Natural killer cell (primary cell): ENCODE measurements at regions not wholly inside any gene's neighbourhood (a gene's known extent, or its start where the extent isn't known, plus 50 kb on each side); places are given as distances from the start of the nearest gene placed in this dataset.

ENCODE experiments used
- ATAC-seq, 3 donors: fragments of 150-1000 bp in 2 of 3; fragments of 200-7000 bp in 1 of 3; cut with Tn5 transposase; 1 replicate in 1 of 3; 2 replicates in 2 of 3; pipeline ENCODE4 v1.10.0; 2021; ENCODE audit warnings: mild to moderate bottlenecking in 2 of 3, moderate library complexity in 2 of 3
- DNase-seq, 2 donors: peaks; one replicate each; pipeline versions ENCODE4 v3.0.0 to v3.0.0-alpha.2; 2013 to 2021; ENCODE audit warnings: mixed read lengths in 1 of 2
- H3K27ac ChIP-seq: one replicate; pipeline ENCODE4 v1.5.1; 2013; ENCODE audit warnings: mild to moderate bottlenecking, low read length
- H3K27me3 ChIP-seq: one replicate; pipeline ENCODE4 v1.6.1; 2013; ENCODE audit warnings: low read length; ENCODE audit not compliant: control insufficient read depth, insufficient read depth
- H3K36me3 ChIP-seq: one replicate; pipeline ENCODE4 v1.6.1; 2013; ENCODE audit warnings: low read length; ENCODE audit not compliant: control insufficient read depth, insufficient read depth
- H3K4me1 ChIP-seq: one replicate; pipeline ENCODE4 v1.6.1; 2013; ENCODE audit warnings: low read length; ENCODE audit not compliant: control insufficient read depth, insufficient read depth
- H3K4me3 ChIP-seq: one replicate; pipeline ENCODE4 v1.5.1; 2013; ENCODE audit warnings: low read length
- H3K9me3 ChIP-seq: one replicate; pipeline ENCODE4 v1.6.1; 2013; ENCODE audit warnings: low read length; ENCODE audit not compliant: control insufficient read depth, insufficient read depth
- H3K27ac Mint-ChIP-seq, 2 donors: one replicate each; pipeline ENCODE4 v1.8.0; 2022; ENCODE audit warnings: mild to moderate bottlenecking in 2 of 2, mixed read lengths in 2 of 2, moderate library complexity in 1 of 2
- H3K27me3 Mint-ChIP-seq, 2 donors: one replicate each; pipeline ENCODE4 v1.8.0; 2022; ENCODE audit warnings: low read depth in 2 of 2, mixed read lengths in 2 of 2
- H3K36me3 Mint-ChIP-seq: one replicate; pipeline ENCODE4 v1.8.0; 2022; ENCODE audit warnings: mixed read lengths
- H3K4me1 Mint-ChIP-seq, 2 donors: one replicate each; pipeline ENCODE4 v1.8.0; 2022; ENCODE audit warnings: mixed read lengths in 2 of 2
- H3K4me3 Mint-ChIP-seq: one replicate; pipeline ENCODE4 v1.8.0; 2022; ENCODE audit warnings: mild to moderate bottlenecking, moderate library complexity, mixed read lengths
- H3K9me3 Mint-ChIP-seq, 2 donors: one replicate each; pipeline ENCODE4 v1.8.0; 2022; ENCODE audit warnings: mixed read lengths in 2 of 2
- CTCF ChIP-seq: fragments of 200-600 bp; IDR thresholded peaks from one replicate; pipeline ENCODE4 v1.8.0; 2022; ENCODE audit warnings: antibody characterized with exemption
- WGBS: methylation state at CpG from one replicate; pipeline ENCODE4 v1.1.7; 2013; ENCODE audit warnings: missing lambda C conversion rate; ENCODE audit not compliant: insufficient coverage; 5-methylcytosine and 5-hydroxymethylcytosine counted together
- intact Hi-C: fragments of 100-400 bp; cut with micrococcal nuclease; formaldehyde crosslinking; loops from one replicate; pipeline ENCODE4 v1.14.2; 2022

- no peak for ATAC-seq
Observed at GRCh38 chr7:85823396-85824080, 636.7 kb upstream of the SEMA3D start.

GRCh38 chr7:85821926-85822325, 635.1 kb upstream of the SEMA3D start:
- ATAC-seq (no peak), DNase-seq (no peak)
- Histone ChIP-seq H3K9me3 (peaks cover 7% of the 10 kb centered on the region), H3K27me3 (no peaks in the 10 kb centered on the region), H3K36me3 (no peaks in the 10 kb centered on the region), H3K4me3 (no peak overlapping the region), H3K4me1 (no peaks in the 10 kb centered on the region), H3K27ac (no peak overlapping the region)
- no peaks in the 10 kb centered on the region for H3K4me1 Mint-ChIP-seq
- no peaks in the 10 kb centered on the region for H3K27me3 Mint-ChIP-seq
- no peak overlapping the region for H3K4me3 Mint-ChIP-seq
- WGBS: 81% methylated on average over 4 of the region's 4 CpGs
- H3K36me3 Mint-ChIP-seq: no peaks in the 10 kb centered on the region
- no peak for TF ChIP-seq CTCF
- intact Hi-C loops: no loop called here
- H3K9me3 Mint-ChIP-seq: peaks cover 9% of the 10 kb centered on the region in 2 donors
- H3K27ac Mint-ChIP-seq: no peak overlapping the region

More at GRCh38 chr7:85823396-85824080, 636.7 kb upstream of the SEMA3D start:
- no peak overlapping the region for H3K4me3 ChIP-seq
- H3K9me3 Mint-ChIP-seq: peaks cover 4 to 7% of the 10 kb centered on the region in 2 donors
- no peaks in the 10 kb centered on the region for H3K27me3 Mint-ChIP-seq
- intact Hi-C loops: no loop called here
- H3K27ac ChIP-seq: no peak overlapping the region
- H3K4me1 ChIP-seq: no peaks in the 10 kb centered on the region
- H3K4me3 Mint-ChIP-seq: no peak overlapping the region
- WGBS: 90% methylated on average over 4 of the region's 8 CpGs
- H3K4me1 Mint-ChIP-seq: no peaks in the 10 kb centered on the region
- no peaks in the 10 kb centered on the region for H3K27me3 ChIP-seq
- H3K9me3 ChIP-seq: peaks cover 7% of the 10 kb centered on the region
- no peaks in the 10 kb centered on the region for H3K36me3 ChIP-seq
- H3K36me3 Mint-ChIP-seq: no peaks in the 10 kb centered on the region
- TF ChIP-seq CTCF: no peak
- DNase-seq: no peak
- no peak overlapping the region for H3K27ac Mint-ChIP-seq

- intact Hi-C loops: no loop called here
- no peak for ATAC-seq
Observed at GRCh38 chr7:85820702-85821443, 634.0 kb upstream of the SEMA3D start.

More at GRCh38 chr7:85820702-85821443, 634.0 kb upstream of the SEMA3D start:
- H3K4me3 ChIP-seq: no peak overlapping the region
- peaks cover 7% of the 10 kb centered on the region for H3K9me3 ChIP-seq
- H3K4me3 Mint-ChIP-seq: no peak overlapping the region
- no peaks in the 10 kb centered on the region for H3K27me3 Mint-ChIP-seq
- no peak for DNase-seq
- no peaks in the 10 kb centered on the region for H3K36me3 ChIP-seq
- H3K4me1 Mint-ChIP-seq: no peaks in the 10 kb centered on the region
- no peak for TF ChIP-seq CTCF
- no peaks in the 10 kb centered on the region for H3K36me3 Mint-ChIP-seq
- H3K27ac Mint-ChIP-seq: no peak overlapping the region
- 92% methylated on average over 5 of the region's 5 CpGs for WGBS
- no peaks in the 10 kb centered on the region for H3K27me3 ChIP-seq
- peaks cover 8 to 9% of the 10 kb centered on the region in 2 donors for H3K9me3 Mint-ChIP-seq
- H3K4me1 ChIP-seq: no peaks in the 10 kb centered on the region
- no peak overlapping the region for H3K27ac ChIP-seq
